H1 (cell line): ENCODE measurements at regions not wholly inside any gene's neighbourhood (a gene's known extent, or its start where the extent isn't known, plus 50 kb on each side); places are given as distances from the start of the nearest gene placed in this dataset.

Experiments
- CBX5 ChIP-seq: fragments of 300-800, 300-1000 bp; sonication (generic); IDR thresholded peaks from 2 replicates; pipeline ENCODE4 v1.7.1; 2016; ENCODE audit warnings: antibody characterized with exemption, low read length, low read depth

DNA sequence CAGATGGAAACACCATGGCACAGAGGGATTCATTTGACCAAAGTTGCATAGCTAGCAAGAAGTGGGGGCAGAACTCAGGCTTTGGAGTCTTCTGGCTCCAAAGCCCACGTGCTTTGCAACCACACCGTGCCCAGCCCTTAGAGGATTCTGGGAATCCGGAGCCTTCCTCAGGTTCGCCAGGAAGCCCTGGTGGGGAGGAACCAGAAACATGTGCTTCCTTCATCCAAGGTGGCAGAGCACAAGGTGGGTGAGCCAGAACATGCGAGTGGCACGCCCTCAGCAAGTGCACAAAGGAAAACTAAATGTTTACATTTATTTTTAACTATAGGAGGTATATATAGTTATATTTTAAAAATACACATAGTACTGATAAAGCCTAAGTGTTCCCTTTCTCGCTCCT is 151.9 kb upstream of the NECTIN1 start (continued):
- TF ChIP-seq CBX5: no peak
